NB4 (cell line): ENCODE measurements at regions not wholly inside any gene's neighbourhood (a gene's known extent, or its start where the extent isn't known, plus 50 kb on each side); places are given as distances from the start of the nearest gene placed in this dataset.

Experiments used
- DNase-seq: peaks from one replicate; pipeline ENCODE4 v3.0.0; 2010; ENCODE audit warnings: low read depth
- H3K4me3 ChIP-seq: one replicate; pipeline ENCODE4 v1.5.1; 2011; ENCODE audit warnings: mild to moderate bottlenecking, low read depth, low read length, moderate library complexity
- CTCF ChIP-seq: IDR thresholded peaks from one replicate; pipeline ENCODE4 v1.5.1; 2012; ENCODE audit warnings: low read depth, low read length
- MYC ChIP-seq: IDR thresholded peaks from 2 replicates; pipeline ENCODE4 v1.6.1; 2011; ENCODE audit warnings: low read depth, low read length
- POLR2A ChIP-seq: IDR thresholded peaks from 2 replicates; pipeline ENCODE4 v1.6.1; 2011; ENCODE audit warnings: mild to moderate bottlenecking; ENCODE audit not compliant: insufficient read length; ENCODE audit errors: extremely low read depth
- TF ChIP-seq, protein P1 (sequence below): IDR thresholded peaks from 2 replicates; pipeline ENCODE4 v1.6.1; 2011; ENCODE audit warnings: low read depth, low read length

GRCh38 chr6:165858586-165858985, 195.5 kb upstream of the PDE10A start:
- no peak for DNase-seq
- no peak overlapping the region for H3K4me3 ChIP-seq
- TF ChIP-seq POLR2A (no peak), MYC (no peak), CTCF (no peak)
- TF ChIP-seq, protein P1, sequence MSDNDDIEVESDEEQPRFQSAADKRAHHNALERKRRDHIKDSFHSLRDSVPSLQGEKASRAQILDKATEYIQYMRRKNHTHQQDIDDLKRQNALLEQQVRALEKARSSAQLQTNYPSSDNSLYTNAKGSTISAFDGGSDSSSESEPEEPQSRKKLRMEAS: no peak

GRCh38 chr6:165855856-165856255, 192.8 kb upstream of the PDE10A start:
- DNase-seq: no peak
- TF ChIP-seq POLR2A (no peak), MYC (no peak), CTCF (no peak)
- TF ChIP-seq, protein P1: no peak
- no peak overlapping the region for H3K4me3 ChIP-seq

- no peak for DNase-seq
- TF ChIP-seq POLR2A: no peak
- TF ChIP-seq MYC: no peak
- TF ChIP-seq, protein P1: no peak
- no peak for TF ChIP-seq CTCF
- no peak overlapping the region for H3K4me3 ChIP-seq
Measured at GRCh38 chr6:165854863-165855593, 192.0 kb upstream of the PDE10A start.

GRCh38 chr6:165854061-165854862, 191.2 kb upstream of the PDE10A start:
- DNase-seq: no peak
- no peak overlapping the region for H3K4me3 ChIP-seq
- TF ChIP-seq MYC (no peak), POLR2A (no peak), CTCF (no peak)

- DNase-seq: no peak
- no peak overlapping the region for H3K4me3 ChIP-seq
- TF ChIP-seq CTCF: no peak
- TF ChIP-seq, protein P1: no peak
- TF ChIP-seq MYC: no peak
- TF ChIP-seq POLR2A: no peak
Measured at GRCh38 chr6:165852676-165853075, 189.6 kb upstream of the PDE10A start.
